Spleen (tissue), 7 donors: ENCODE measurements at regions not wholly inside any gene's neighbourhood (a gene's known extent, or its start where the extent isn't known, plus 50 kb on each side); places are given as distances from the start of the nearest gene placed in this dataset.

Source experiments
- CTCF ChIP-seq, 11 experiments: fragments of 200-600 bp in 7 of 11; fragments of 450-650 bp in 4 of 11; sonication (generic) in 4 of 11; IDR thresholded peaks in 8 of 11; conservative IDR thresholded peaks in 3 of 11; 1 replicate in 7 of 11; 2 replicates in 4 of 11; pipeline versions ENCODE4 v1.4.0 to v1.8.0; 2016 to 2021; ENCODE audit warnings: antibody characterized with exemption in 11 of 11, inconsistent platforms in 4 of 11, mild to moderate bottlenecking in 1 of 11
- POLR2A ChIP-seq, 3 donors: fragments of 450-650 bp; IDR thresholded peaks; one replicate each; pipeline ENCODE4 v1.5.1; 2017; ENCODE audit warnings: antibody characterized with exemption in 3 of 3, mild to moderate bottlenecking in 1 of 3
- POLR2AphosphoS5 ChIP-seq, 3 donors: sonication (generic); formaldehyde crosslinking; IDR thresholded peaks; one replicate each; pipeline ENCODE4 v1.5.1; 2017; ENCODE audit warnings: antibody characterized with exemption in 3 of 3
- donor health status: DM: no; HTN: no; CAD: no; lungs with moderate emphysema.
- donor health status: DM: no; HTN: no; CAD: no.
- donor health status: DM: no; HTN: no; CAD: no.

DNA sequence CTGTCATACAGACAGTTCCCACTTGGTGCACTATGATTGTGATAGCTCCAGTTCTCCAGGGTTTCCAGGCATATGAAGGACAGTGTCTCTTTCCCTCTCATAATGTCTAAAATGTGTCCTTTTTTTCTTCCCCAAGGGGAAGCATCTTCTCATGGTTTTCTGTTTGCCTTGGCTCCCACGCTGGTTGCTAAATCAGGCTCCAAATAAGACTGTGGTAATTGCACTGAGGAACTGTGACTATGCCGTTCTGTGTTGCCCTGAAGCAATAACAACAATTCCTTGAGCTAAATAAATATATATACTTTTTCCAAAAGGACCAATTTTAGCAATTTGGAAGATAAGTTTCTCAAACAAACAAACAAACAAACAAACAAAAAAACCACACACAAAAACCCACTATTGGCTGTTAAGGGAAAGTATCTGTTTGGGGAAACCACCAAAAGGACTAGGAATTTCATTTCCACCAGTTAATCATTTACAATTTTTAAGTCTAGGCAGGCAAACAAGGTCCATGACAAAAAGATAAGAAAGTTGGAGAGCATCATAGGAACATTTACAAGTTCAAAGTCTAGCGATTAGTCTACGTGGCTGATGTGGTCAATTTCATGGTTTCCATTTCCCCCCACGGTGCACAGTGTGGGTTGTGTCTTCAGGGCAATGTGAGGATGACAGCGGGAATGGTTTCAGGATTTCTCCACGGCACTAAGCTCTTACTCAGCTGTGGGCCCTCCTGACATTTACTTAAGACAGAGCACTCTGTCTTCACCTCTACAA, 62.4 kb downstream of the THNSL1 start:
- TF ChIP-seq CTCF (IDR thresholded peaks at IDR 0.05 in 8 of 11, conservative IDR thresholded peaks at IDR 0.05 in 3 of 11) (no peak), POLR2A (IDR thresholded peaks at IDR 0.05) (no peak), POLR2AphosphoS5 (IDR thresholded peaks at IDR 0.05) (no peak)
